CMK (cell line): ENCODE measurements at regions not wholly inside any gene's neighbourhood (a gene's known extent, or its start where the extent isn't known, plus 50 kb on each side); places are given as distances from the start of the nearest gene placed in this dataset.

Experiments used
- DNase-seq: peaks from one replicate; pipeline ENCODE4 v3.0.0-alpha.2; 2010; ENCODE audit warnings: low read depth

DNA sequence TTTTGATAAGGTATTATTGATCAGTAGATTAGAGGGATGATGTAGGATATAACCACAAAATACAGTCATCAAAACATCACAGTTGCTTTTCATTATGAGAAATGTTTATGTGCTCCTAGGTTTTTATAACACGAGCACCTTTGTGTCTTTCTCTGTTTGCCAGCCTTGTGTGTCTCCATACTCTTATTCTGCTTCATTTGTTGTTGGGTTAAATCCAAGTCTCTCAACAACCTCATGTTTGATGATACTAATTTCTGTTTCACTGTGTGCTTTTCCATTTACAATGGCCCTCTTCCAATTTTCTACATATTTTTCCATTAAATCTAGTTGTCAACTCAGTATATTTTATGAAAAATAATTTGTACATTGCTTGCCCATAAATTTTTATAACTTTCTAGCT is 107.7 kb upstream of the POU2AF2 start:
- no peak for DNase-seq

DNA sequence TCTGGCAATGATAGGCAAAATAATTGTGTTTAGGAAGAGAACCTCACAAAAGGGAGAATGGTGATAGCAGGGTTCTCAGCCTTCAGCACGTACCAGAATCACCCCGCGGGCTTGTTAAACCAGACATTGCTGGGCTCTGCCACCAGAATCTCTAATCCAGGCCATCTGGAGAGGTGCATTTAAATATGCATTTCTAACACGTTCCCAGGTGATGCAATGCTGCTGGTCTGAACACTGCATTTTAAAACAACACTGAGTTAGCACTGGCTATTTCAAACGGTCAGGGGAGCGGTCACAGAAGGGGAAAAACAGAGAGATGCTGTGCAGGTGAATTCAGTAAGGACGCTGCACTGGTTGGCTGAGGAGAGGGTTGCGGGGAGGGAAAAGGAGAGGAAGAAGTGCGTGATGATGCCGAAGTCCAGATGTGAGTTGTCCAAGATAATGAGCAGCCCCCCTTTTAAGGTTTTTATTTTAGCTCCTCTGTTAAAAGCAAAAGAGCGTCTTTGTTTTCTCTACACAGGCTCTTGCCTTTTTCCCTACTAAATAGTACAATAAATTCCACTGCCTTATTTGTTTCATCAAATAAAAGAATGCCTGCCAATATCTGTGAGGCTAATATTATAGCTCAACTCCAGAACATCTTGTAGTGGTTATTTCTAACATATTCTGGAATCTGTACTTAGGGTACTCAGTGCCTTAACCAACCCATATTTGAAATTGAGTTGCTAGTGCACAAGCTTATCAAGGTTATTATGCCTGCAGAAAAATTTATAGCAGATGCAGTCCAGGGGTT is 109.6 kb upstream of the POU2AF2 start:
- DNase-seq, result no peak

DNA sequence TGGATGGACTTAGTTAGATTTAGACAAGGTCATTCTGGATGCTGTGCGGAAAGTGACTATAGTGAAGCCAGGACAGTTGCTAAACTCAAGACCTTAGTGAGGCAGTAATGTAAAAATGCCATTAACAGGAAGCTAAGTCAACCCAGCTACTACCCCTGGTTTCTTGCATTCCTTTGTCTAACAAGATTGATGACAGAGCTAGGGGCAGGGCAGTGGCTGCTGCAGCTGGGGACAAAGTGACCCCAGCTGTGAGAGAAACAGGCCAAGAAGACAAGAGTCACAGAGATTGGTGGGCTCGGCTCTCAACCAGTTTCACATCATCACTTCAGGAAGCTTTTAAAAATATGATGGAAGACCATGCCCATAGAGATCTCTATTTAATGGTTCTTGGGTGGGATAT is 110.4 kb upstream of the POU2AF2 start:
- no peak for DNase-seq

DNA sequence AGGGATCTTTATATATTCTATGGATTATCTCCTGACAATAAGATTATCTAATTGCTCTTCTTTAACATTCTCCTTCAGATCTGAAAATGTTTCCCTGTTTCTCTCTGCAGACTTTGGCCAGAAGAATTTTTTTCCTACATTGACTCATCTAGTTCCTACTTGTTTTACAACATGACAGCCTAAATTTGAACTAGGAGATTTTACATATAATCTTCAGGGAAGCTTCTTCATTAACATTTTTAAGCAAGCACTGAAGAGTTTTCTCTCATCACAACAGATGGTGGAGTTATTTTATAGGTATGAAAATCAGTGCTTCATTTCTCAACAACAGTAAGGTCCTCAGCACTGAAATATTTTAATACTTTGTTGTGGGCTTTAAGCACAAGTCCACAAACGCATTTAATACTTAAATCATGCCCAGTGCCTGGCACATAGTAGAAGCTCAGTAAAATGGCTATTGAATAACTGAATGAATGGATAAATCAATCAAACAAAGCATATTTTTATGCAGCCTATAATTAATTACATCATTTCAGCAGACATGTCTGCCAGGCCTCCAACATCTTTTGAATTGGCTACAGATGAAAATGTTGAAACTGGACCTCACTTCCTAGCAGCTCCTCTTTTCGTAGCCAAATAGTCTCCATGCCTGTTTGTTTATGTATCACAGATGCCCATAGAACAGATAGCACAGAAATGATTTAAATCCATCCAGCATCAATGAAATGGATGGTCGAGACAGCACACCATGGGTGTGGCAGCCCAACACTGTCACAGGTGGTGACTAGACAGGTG is 117.3 kb upstream of the POU2AF2 start:
- DNase-seq, result no peak

DNA sequence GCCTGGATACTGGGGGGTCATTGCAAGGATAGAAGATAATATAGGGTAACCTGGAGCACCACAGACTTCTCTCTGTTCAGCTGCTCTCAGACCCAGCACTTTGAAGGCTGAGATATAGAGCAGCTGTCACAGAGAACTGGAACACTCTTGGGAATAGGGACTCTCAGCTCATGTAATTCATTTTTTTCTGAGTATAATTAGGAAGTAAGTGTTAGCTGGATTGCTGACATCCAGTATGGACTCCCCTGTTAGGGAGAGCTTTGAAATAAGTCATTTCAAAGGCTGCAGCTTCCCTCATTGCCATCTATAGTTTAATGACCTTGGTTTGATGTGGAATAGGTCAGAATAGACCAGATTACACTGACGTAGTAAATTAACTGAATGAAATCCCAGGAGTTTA is 120.8 kb upstream of the POU2AF2 start:
- DNase-seq, result no peak

DNA sequence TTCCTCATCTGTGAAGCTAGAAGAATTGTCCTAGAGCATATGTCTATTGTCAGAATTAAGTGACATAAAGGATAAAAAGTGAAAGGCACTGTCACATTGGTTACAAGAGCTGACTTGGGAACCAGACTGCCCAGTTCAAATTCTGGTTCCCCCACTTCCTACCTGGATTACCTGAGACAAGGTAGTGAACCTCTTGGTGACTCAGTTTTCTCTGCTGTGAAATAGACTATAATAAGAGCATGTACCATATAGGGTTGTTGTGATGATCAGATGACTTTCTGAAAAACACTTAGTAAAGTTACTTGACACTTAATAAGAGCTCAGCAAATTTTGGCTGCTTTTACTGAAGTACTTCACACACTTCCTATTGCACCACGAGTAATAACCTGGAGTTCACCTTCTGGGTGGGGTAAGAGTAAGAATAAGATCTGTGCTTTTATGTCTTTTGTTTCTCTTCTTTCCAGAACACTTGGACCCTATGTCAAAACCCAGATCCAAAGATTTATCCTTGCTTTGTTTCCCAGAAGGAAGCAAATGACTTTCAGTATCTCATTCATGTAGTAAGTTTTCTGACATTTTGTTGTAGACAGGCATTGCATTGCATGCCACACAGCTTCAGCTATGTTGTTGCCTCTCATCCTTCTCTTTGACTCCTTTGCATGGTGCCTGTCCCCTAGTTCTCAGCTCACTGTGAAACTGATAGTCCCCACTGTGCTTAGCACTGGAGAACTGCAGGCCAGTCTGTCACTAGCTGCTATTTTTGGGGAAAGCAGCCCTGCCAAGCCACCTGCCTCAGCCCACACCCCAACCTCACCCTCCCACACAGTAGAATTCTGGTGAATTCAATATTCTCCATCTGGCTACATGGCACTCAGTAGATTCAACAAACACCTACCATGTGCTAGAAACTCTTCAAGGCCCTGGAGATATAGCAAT is 121.8 kb upstream of the POU2AF2 start:
- no peak for DNase-seq

DNA sequence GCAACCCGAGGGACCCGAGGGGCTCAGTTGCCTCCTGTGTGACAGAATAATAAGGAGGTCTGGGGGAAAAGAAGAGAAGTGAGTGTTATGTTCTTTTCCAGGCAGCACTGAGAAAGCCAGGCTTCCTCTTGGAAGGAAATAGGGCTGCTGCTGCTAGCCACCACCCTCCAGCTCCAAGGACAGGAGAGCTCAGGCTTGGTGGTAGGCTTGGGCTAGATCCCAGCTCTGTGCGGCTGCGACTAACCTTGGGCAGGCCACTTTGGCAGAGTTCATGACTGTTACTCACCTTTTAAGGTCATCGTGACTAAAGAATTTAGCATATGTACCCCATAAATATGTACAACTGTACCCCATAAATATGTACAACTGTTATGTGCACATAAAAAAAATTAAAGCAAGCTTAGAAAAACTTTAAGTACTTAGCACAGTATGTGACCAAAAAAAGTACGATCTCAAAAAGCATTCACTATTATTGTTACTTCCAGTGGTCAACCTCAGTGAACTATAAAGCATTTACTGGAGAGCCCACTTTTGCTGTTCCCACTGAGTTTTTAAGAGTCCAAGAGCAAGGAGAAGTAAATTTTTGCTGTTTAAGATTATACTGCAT is 124.7 kb upstream of the POU2AF2 start:
- no peak for DNase-seq

DNA sequence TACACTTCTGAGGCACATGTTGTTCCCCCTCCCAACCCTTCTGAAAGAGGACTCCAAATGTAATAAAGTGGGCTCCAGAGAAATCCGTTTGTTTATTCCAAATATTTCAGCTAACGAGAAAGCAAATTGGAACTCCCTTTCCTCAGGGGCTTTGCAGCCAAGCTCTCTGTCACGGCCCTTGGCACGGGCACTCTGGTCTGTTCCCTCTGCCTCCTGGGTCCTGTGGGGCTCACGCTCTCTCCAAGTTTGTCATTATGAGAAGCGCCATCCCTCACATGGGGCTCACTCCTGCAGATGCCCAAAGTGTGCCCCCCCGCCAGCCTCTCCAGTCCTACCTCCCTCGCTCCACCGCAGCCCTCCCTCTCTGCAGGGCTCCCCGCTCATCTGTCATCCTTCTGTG is 125.4 kb upstream of the POU2AF2 start:
- no peak for DNase-seq

DNA sequence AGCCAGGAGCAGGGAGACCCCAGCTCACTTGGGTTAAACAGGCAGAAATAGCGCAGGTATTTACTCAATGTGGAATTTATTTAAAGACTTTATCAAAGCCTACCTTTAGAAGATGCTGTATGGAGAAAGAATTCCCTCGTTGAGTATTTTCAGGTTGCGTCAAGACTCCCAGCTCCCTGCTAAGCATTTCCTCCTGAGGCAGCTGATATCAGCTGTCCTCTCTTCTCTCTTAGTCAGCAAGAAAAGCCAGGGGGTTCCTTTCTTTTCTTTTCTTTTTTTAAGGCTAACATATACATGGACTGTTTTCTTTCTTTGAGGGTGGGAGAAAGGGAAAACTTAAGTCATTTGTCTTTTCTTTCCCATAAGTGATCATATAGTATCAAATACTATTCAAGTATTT is 125.8 kb upstream of the POU2AF2 start:
- no peak for DNase-seq

DNA sequence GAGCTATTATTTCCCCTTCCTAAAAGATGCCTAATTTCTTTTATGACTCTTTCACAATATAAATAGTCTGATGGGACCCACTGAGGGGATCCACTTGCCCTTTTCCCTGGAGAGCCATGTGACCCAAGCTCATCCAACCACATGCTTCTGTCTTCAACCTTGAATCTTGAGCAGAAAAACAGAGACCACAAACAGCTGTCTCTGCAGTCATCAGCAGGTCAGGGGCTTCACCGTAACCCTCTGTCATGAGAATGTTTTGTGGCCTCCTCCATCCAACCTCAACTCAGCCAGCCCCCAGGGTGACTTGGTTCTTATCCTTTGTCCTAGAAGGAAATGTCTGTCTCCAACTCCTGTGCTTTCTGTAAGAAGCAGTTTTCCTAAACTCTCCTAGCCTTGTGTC is 129.6 kb upstream of the POU2AF2 start:
- DNase-seq, result no peak

DNA sequence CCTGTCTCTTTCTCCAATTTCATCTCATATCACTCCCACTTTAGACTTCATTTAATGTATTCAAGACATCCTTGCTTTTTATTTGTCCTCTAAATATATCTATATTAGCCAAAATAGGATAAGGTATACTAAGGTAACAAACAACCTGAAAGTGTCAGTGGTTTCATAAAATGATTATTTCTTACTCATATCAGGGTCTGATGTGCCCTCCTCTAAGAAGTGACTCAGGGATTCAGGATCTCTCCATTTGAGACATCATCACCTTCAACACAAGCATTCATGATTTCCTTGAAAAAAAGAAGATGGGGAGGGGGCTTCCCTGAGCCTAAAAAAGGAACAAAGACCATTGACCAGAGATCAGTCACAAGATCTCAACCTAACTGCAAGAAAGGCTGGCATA is 131.4 kb upstream of the POU2AF2 start:
- DNase-seq, result no peak

DNA sequence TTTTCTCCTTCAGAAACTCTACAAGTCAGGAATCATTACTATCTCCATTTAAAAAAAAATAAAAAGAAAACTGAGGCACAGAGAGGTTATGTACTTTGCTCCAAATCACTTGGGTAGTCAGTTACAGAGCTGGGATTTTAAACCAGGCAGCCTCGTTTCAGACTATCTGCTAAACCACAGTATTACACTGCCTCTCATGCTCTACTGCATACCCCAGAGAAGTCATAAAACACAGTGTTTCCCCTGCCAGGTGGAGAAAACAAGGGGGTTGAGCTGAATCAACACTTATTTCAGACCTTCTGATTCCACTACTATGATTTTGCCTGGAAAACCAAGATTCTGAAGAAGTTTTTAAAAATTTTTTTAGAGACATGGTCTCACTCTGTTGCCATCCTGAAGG is 132.9 kb upstream of the POU2AF2 start:
- no peak for DNase-seq

DNA sequence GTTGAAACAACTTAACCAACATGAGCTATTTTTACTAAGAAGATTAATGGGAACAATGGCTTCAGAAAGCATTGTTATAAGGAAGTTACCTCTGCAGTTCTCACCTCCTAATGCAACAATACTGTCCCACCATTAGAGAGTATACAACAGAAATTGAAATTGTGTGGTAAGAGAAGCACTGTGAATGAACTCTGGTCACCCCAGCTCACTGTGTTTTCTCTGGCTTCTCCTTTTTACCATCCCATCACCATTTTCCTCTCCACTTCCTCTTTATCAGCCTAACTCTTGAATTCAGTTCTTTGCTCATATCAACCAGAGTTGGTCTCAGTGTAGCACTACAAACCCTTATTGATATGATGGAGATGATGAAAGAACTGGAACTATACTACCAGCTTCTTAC is 138.0 kb upstream of the POU2AF2 start:
- no peak for DNase-seq

DNA sequence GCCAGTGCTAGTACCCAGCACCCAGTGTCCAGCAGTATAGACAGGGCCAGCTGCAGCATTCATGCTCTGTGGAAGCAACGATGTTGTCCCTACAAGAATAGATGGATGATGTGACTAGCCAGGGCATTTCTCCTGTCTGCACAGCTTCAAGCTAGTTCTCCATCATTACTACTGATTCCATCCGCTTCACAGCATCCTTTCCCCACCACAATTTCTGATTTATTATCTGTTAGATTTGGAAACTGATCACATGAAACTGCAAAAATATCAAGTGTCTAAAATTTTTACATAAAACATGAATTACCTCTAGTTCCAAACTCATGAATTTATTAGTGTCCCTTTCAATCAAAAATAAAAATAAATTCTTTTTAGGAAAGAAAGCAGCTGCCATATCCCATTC is 138.9 kb upstream of the POU2AF2 start:
- DNase-seq, result no peak

DNA sequence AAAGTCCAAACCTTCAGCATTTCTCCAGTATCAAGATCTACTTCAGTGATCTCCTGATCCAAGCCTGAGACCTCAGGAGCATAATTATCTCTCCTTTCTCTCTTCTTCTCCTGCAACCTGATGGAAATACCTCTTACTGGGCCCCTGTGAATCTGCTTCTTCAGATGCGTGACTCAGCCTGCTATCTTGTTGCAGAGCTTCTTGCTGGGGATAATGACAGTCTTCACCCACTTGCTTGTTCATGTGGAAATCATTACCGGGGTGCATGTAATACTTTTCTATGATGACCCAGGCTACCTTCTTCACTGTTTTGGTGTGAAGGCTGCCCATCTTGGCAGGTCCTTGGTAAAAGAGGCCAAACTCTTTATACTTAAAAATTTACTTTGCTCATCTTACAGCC is 140.0 kb upstream of the POU2AF2 start:
- no peak for DNase-seq

DNA sequence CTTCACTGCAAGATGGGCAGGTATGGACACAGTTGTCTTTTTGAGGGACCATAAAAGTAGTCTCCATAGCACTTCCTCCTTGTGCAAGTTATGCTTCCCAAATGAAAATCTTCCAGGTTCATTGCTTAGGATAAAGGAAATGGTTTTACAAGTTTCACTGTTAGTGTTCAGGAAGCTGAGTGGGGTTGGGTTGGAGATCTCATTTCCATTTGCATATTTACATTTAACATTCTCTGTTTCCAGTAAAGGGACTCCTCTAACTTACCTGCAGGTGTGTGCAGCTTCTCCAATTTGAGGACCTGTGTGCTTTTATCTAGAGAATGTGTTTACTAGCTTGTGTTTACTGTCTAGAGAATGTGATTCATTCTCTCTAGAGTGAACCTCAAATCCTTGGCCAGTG is 141.3 kb upstream of the POU2AF2 start:
- DNase-seq, result no peak

DNA sequence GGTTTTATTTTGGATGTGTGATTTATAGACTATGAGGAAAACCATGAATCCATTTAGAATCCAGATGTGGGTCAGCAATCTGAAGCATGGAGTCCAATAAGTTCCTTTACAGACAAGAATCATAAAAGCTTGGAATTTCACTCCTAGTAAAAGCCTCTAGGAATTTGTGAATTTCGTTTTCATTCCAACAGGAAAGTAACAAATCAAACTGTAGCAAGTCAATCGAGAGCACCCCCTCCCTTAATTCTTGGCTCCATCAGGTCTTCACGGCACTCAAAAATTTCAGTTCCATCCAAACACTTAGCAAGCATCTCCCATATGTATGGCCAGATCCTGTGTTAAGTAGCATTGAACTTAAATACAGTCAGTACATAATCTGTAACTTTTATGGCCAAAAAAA is 143.6 kb upstream of the POU2AF2 start:
- DNase-seq, result no peak

DNA sequence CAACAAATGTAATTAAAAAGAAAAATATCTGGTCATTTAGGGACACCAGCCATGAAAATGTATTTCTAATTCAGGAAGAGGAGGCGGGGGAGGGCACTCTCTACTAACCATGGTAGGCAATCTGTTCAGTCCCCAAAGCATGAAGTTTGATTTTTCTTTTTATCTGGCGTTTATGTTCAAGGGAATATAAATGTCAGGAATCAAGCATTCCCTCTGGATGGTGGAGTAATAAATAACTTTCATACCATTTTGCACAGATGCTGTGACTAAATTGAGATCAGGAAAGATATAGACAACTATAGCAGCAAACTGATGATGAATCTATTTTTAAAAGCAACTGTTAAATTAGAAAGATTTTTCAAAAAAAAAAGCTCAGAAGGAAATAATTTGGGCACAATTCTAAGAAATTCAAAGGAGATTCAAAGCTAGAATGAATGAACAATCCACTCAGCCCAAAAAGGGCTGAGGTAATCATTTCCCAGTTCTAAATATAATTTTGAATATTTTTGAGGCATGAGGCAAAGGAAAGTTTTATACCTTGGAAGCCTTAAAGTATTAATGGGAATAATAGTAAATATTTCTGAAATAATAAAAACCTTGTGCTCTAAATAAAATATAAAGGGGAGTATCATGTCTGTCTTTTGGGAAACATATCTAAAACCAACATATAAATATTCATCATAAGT is 146.4 kb upstream of the POU2AF2 start:
- no peak for DNase-seq

DNA sequence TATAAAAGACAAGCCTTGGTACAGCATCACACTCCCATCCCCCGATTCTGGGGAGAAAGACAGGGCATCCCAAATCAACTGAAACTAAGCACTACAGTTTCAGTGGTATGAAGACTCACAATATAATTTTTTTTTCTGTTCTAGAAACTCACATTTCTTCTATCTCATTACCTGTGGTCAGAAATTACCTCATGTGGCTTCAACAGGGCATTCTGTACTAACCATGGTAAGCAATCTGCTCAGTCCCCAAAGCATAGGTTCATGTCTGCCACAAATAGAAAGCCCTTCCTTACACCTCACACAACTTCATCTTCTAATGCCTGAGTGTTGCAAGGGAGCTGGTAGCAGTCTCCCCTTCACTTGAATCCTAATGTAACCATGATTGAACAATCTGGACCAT is 147.4 kb upstream of the POU2AF2 start:
- no peak for DNase-seq

DNA sequence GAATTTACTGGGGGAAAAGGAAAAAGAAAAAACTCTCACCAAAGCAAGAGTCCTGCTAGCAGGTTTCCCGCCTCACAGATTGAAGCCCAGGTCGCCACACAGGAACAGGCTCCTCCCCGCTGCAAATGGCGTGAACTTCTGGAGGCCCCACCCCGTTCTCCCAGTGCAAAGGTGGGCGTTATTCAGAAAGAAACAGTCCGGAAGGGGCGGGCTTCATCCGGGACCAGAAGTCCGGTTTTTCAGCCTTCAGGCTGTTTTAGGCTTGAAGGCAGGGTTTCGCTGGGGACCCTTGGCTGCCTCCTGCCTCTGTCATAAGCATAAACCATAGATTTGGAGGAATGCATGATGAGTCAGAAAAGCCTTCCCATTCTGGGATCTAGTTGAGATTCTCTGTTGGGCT is 148.3 kb upstream of the POU2AF2 start:
- DNase-seq, result peak; percentile 53

DNA sequence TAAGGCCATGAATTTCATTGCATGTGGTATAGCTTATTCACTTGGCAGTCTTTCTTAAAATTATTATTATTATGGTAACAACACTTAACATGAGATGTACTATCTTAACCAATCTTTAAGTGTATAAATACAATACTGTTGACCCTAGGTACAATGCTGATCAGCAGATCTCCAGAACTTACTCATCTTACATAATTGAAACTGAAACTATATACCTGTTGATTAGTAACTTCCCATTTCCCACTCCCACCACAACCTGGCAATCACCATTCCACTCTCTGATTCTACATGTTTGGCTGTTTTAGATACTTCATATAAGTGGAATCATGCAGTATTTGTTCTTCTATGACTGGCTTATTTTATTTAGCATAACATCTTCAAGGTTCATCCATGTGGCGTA is 150.2 kb upstream of the POU2AF2 start:
- DNase-seq, result no peak

DNA sequence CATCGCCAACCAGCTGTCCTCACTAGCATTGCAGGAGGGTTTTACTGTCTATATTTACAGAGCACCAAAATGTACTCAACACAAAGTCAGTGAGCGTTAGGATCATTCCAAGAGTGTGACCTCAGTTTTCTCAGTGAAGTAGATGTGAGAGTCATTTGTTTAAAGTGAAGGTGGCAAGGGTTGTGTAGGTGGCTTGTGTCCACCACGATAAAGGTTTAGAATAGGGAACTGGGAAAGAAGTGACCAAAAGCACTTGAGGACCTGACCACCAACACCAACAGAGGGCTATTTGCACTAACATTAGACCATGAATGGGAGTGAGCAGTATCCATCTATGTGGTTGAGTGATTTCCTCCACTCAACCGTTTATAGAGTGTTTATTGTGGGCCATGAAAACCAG is 152.5 kb upstream of the POU2AF2 start:
- DNase-seq, result no peak
